ENCODE measurements at regions not wholly inside any gene's neighbourhood (a gene's known extent, or its start where the extent isn't known, plus 50 kb on each side); places are given as distances from the start of the nearest gene placed in this dataset.

DNA sequence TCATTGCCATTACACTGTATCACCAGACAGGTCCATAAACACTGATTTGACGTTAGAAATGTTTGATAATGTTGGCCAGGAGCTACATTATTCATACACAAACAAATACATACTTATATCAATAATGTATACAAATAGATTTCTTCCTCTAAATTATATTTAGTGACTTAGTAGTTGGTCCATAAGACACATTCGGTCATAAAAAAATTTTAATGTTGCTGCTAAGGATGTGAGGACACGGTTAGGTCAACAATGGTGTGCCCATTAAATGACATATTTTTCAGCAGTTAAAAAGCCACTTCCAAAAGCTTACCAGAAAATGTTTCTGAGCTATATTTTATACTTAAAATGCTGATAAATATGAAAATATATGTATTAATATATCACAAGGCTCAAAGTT lies 1148.7 kb upstream of the TMEM132C start:
- H3K4me1 ChIP-seq (ENCODE audit: insufficient read depth) = no peaks in the 10 kb centered on the region
- TF ChIP-seq POLR2AphosphoS5 (IDR thresholded peaks at IDR 0.05; ENCODE audit: low read depth) (no peak), NANOG (IDR thresholded peaks at IDR 0.05; ENCODE audit: borderline replicate concordance) (no peak), ZNF331 (CRISPR knock-in tag; IDR thresholded peaks at IDR 0.05; ENCODE audit: low read depth) (no peak), EZH2phosphoT487 (IDR thresholded peaks at IDR 0.05; ENCODE audit: unreplicated experiment) (no peak), CREB1 (CRISPR knock-in tag; IDR thresholded peaks at IDR 0.05; ENCODE audit: low read depth) (no peak), STAT1 (IDR thresholded peaks at IDR 0.05; ENCODE audit: unreplicated experiment) (no peak), ZNF114 (CRISPR knock-in tag; IDR thresholded peaks at IDR 0.05) (no peak), JUNB (IDR thresholded peaks at IDR 0.05; ENCODE audit: unreplicated experiment) (no peak), EZH2 (IDR thresholded peaks at IDR 0.05; ENCODE audit: low read depth, unreplicated experiment) (no peak)
- TF ChIP-seq, protein P1, sequence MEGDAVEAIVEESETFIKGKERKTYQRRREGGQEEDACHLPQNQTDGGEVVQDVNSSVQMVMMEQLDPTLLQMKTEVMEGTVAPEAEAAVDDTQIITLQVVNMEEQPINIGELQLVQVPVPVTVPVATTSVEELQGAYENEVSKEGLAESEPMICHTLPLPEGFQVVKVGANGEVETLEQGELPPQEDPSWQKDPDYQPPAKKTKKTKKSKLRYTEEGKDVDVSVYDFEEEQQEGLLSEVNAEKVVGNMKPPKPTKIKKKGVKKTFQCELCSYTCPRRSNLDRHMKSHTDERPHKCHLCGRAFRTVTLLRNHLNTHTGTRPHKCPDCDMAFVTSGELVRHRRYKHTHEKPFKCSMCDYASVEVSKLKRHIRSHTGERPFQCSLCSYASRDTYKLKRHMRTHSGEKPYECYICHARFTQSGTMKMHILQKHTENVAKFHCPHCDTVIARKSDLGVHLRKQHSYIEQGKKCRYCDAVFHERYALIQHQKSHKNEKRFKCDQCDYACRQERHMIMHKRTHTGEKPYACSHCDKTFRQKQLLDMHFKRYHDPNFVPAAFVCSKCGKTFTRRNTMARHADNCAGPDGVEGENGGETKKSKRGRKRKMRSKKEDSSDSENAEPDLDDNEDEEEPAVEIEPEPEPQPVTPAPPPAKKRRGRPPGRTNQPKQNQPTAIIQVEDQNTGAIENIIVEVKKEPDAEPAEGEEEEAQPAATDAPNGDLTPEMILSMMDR (conservative IDR thresholded peaks at IDR 0.05; ENCODE audit: low read depth in 2 of 2) = no peak
- TF ChIP-seq, protein P2, sequence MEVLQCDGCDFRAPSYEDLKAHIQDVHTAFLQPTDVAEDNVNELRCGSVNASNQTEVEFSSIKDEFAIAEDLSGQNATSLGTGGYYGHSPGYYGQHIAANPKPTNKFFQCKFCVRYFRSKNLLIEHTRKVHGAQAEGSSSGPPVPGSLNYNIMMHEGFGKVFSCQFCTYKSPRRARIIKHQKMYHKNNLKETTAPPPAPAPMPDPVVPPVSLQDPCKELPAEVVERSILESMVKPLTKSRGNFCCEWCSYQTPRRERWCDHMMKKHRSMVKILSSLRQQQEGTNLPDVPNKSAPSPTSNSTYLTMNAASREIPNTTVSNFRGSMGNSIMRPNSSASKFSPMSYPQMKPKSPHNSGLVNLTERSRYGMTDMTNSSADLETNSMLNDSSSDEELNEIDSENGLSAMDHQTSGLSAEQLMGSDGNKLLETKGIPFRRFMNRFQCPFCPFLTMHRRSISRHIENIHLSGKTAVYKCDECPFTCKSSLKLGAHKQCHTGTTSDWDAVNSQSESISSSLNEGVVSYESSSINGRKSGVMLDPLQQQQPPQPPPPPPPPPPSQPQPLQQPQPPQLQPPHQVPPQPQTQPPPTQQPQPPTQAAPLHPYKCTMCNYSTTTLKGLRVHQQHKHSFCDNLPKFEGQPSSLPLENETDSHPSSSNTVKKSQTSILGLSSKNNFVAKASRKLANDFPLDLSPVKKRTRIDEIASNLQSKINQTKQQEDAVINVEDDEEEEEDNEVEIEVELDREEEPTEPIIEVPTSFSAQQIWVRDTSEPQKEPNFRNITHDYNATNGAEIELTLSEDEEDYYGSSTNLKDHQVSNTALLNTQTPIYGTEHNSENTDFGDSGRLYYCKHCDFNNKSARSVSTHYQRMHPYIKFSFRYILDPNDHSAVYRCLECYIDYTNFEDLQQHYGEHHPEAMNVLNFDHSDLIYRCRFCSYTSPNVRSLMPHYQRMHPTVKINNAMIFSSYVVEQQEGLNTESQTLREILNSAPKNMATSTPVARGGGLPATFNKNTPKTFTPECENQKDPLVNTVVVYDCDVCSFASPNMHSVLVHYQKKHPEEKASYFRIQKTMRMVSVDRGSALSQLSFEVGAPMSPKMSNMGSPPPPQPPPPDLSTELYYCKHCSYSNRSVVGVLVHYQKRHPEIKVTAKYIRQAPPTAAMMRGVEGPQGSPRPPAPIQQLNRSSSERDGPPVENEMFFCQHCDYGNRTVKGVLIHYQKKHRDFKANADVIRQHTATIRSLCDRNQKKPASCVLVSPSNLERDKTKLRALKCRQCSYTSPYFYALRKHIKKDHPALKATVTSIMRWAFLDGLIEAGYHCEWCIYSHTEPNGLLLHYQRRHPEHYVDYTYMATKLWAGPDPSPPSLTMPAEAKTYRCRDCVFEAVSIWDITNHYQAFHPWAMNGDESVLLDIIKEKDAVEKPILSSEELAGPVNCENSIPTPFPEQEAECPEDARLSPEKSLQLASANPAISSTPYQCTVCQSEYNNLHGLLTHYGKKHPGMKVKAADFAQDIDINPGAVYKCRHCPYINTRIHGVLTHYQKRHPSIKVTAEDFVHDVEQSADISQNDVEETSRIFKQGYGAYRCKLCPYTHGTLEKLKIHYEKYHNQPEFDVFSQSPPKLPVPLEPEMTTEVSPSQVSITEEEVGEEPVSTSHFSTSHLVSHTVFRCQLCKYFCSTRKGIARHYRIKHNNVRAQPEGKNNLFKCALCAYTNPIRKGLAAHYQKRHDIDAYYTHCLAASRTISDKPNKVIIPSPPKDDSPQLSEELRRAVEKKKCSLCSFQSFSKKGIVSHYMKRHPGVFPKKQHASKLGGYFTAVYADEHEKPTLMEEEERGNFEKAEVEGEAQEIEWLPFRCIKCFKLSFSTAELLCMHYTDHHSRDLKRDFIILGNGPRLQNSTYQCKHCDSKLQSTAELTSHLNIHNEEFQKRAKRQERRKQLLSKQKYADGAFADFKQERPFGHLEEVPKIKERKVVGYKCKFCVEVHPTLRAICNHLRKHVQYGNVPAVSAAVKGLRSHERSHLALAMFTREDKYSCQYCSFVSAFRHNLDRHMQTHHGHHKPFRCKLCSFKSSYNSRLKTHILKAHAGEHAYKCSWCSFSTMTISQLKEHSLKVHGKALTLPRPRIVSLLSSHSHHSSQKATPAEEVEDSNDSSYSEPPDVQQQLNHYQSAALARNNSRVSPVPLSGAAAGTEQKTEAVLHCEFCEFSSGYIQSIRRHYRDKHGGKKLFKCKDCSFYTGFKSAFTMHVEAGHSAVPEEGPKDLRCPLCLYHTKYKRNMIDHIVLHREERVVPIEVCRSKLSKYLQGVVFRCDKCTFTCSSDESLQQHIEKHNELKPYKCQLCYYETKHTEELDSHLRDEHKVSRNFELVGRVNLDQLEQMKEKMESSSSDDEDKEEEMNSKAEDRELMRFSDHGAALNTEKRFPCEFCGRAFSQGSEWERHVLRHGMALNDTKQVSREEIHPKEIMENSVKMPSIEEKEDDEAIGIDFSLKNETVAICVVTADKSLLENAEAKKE (CRISPR knock-in tag; IDR thresholded peaks at IDR 0.05) = no peak
- TF ChIP-seq, protein P3, sequence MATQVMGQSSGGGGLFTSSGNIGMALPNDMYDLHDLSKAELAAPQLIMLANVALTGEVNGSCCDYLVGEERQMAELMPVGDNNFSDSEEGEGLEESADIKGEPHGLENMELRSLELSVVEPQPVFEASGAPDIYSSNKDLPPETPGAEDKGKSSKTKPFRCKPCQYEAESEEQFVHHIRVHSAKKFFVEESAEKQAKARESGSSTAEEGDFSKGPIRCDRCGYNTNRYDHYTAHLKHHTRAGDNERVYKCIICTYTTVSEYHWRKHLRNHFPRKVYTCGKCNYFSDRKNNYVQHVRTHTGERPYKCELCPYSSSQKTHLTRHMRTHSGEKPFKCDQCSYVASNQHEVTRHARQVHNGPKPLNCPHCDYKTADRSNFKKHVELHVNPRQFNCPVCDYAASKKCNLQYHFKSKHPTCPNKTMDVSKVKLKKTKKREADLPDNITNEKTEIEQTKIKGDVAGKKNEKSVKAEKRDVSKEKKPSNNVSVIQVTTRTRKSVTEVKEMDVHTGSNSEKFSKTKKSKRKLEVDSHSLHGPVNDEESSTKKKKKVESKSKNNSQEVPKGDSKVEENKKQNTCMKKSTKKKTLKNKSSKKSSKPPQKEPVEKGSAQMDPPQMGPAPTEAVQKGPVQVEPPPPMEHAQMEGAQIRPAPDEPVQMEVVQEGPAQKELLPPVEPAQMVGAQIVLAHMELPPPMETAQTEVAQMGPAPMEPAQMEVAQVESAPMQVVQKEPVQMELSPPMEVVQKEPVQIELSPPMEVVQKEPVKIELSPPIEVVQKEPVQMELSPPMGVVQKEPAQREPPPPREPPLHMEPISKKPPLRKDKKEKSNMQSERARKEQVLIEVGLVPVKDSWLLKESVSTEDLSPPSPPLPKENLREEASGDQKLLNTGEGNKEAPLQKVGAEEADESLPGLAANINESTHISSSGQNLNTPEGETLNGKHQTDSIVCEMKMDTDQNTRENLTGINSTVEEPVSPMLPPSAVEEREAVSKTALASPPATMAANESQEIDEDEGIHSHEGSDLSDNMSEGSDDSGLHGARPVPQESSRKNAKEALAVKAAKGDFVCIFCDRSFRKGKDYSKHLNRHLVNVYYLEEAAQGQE (IDR thresholded peaks at IDR 0.05; ENCODE audit: unreplicated experiment) = no peak
- TF ChIP-seq, protein P4, sequence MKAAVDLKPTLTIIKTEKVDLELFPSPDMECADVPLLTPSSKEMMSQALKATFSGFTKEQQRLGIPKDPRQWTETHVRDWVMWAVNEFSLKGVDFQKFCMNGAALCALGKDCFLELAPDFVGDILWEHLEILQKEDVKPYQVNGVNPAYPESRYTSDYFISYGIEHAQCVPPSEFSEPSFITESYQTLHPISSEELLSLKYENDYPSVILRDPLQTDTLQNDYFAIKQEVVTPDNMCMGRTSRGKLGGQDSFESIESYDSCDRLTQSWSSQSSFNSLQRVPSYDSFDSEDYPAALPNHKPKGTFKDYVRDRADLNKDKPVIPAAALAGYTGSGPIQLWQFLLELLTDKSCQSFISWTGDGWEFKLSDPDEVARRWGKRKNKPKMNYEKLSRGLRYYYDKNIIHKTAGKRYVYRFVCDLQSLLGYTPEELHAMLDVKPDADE (IDR thresholded peaks at IDR 0.05) = no peak
- no peaks in the 10 kb centered on the region for H3K27me3 ChIP-seq (ENCODE audit: insufficient read depth)
- no peak overlapping the region for H3K4me3 Mint-ChIP-seq
- no peaks in the 10 kb centered on the region for H3K9me2 ChIP-seq (ENCODE audit: insufficient read depth)
- H3K27ac Mint-ChIP-seq = no peak overlapping the region
- no peaks in the 10 kb centered on the region for H3K4me1 Mint-ChIP-seq
- DNase-seq (ENCODE audit: low spot score) (no peak), ATAC-seq (no peak)
- no peaks in the 10 kb centered on the region for H3K27me3 Mint-ChIP-seq (ENCODE audit: insufficient read depth, low read depth, poor library complexity)
- H3K79me2 ChIP-seq (replicated peaks; ENCODE audit: insufficient read depth) = no peaks in the 10 kb centered on the region
- peaks cover 97% of the 10 kb centered on the region for H3K9me3 Mint-ChIP-seq
- no peak overlapping the region for H3K27ac ChIP-seq (ENCODE audit: low read depth)
- H3K4me2 ChIP-seq = no peak overlapping the region
- no peaks in the 10 kb centered on the region for H4K20me1 ChIP-seq (replicated peaks; ENCODE audit: insufficient read depth)
- H3K4me3 ChIP-seq = no peak overlapping the region
- peaks cover 38% of the 10 kb centered on the region for H3K36me3 Mint-ChIP-seq (ENCODE audit: low read depth)
- no peak overlapping the region for H2AFZ ChIP-seq
- no peaks in the 10 kb centered on the region for H3K36me3 ChIP-seq (ENCODE audit: insufficient read depth)
- no peaks in the 10 kb centered on the region for H3F3A ChIP-seq (replicated peaks; ENCODE audit: low read depth)
